NCI-H226 (cell line): ENCODE measurements at regions not wholly inside any gene's neighbourhood (a gene's known extent, or its start where the extent isn't known, plus 50 kb on each side); places are given as distances from the start of the nearest gene placed in this dataset.

Source experiments
- DNase-seq: peaks from one replicate; pipeline ENCODE4 v3.0.0-alpha.2; 2015

DNA sequence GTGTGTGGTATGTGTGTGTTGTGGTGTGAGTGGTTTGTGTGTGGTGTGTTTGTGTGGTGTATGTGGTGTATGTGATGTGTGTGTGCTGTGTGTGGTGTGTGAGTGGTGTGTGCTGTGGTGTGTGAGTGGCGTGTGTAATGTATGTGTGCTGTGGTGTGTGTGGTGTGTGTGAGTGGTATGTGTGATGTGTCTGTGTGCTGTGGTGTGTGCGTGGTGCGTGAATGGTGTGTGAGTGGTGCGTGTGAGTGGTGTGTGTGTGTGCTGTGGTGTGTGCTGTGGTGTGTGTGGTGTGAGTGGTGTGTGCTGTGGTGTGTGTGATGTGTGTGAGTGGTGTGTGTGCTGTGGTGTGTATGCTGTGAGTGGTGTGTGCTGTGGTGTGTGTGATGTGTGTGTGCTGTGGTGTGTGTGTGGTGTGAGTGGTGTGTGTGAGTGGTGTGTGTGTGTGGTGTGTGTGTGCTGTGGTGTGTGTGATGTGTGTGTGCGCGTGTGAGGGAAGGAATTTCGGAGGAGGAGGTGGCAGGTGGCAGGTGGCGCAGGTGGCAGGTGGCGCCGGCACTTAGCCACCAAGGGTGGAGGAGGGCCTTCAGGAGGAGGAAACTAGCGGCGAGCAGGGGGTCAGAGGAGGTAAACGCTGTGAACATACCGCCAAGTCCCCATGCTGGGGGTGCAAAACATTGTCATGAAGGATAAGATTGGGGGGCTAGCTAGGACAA, 191.8 kb downstream of the MELK start:
- no peak for DNase-seq

DNA sequence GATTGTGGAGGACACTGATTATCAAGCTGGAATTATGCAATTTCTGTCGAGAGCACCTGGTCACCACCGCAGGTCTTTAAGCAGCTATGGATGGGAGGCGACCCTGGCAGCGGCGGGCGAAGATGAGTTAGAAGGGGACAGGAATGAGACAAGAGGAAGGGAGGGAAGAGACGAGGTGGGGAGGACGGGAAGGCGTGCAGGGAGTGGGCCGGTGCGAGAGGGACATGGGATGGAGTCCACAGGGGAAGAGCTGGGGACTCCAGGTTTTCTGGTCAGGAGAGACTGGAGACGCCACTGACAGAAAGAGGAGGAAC, 192.3 kb downstream of the MELK start:
- DNase-seq: no peak

DNA sequence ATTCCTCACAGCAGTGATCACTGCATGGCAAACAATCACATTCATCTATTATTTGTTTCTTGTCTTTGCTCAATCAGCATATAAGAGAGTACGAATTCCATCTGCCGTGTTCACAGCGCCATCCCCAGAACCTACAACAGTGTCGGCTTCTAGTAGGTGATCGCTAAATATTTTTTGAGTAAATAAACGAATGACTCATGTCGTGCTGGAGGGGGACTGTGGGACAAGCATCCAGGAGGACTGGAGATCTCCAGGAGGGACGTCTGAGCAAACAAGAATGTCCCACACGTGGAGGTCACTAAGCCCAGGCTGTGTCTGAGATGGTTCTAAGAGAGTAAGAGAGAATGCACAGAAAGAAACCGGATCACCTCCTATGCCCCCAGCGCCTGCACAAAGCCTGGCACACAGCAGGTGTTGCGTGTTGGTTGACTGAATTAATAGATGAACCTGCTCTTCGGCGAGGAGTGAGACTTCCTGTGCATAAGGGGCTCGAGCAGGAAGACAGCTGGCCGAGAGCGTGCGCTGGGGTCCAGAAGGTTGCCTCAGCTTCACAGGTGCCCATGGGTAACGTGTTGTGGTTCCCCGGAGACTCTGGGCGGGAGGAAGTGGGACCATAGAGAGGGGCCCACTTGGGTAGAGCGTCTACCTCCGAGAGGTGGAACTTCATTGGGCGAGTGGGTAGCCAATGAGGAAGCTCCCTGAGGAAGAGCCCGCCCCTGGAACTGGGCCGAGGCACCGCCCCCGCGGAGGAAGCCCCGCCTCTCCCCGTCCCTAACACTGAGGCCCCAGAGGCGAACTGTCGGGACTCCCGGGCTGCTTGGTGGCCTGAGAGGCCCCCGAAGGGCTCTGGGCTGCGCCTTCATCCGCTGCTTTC, 193.0 kb downstream of the MELK start:
- peak; percentile 70 for DNase-seq

DNA sequence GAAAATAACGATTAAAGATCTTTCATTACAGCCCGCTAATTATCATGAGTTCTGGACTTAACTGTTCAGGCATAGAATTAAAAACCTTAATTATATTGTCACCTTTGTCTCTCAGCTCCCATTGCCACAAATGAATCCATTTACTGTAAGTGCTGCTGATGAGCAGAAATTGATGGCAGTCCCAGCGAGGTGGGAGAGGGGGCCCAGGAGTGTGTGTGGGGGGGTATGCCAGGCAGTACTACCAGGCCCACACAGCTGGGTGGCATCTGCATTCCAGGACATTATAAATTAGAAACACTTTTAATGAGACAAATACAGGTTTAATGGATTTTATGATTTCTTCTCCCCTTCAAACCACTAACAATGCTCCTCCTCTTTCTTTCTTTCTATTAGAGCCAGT, 196.0 kb downstream of the MELK start:
- no peak for DNase-seq

DNA sequence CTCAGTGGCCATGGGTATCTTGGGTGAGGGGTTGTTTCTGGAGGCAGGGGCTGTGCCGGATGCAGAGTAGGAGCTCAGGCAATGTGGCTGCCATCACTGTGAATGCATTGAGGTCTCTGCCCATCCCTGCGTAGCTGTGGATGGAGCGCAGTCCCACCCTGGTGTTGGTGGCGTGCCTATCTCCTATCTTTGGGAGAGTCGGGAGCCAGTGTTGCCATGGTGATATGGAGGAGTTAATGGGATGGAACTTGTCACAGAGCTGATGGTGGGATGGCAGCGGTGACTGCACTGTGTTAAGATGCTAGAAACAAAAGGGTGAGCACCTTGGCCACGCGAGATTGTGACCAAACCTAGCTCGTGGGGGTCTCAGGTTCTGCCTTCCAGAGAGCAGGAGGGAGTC, 197.3 kb downstream of the MELK start:
- DNase-seq: no peak

DNA sequence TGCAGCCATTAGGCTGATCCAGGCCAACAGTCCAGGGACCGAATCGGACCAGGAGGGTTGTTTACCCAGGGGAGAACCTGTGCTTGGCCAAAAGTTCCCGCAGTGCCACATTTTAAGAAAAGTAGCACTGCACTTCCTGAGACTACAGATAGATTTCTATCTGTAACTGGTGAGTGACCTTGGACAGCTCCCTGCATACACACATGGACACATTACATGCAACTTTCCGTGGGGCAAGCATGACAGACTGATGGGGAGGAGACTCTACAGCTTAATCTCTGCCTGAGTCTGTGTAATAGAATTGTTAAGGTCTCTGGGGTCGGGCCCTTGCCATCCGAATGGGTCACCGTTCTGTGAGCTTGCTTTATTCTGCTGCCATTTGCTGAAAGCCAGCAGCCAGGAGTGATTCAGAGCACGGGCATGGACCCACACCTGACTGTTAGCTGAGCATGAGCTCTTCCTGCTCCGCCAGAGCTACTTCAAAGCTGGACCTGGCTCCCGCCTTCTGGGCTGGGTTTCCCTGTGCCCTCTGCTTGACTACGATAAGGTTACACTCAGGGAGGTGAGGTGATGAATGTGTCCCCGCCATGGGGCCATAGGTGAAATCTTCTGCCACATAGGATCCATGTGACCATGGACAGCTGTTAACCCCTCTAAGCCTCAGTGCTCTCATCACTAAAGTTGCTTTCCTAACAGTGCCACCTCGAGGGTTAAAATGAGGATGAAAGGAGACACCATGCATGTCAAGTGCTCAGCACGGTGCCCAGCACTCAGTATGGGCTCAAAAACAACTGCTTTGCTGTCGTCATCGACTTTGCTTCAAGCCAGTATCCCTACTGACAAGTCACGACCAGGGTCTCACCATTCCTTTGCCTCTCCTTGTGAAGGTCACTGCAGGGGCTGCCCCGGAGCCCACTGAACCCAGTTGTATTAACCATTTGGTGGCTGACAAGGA, 200.0 kb downstream of the MELK start:
- DNase-seq: no peak

DNA sequence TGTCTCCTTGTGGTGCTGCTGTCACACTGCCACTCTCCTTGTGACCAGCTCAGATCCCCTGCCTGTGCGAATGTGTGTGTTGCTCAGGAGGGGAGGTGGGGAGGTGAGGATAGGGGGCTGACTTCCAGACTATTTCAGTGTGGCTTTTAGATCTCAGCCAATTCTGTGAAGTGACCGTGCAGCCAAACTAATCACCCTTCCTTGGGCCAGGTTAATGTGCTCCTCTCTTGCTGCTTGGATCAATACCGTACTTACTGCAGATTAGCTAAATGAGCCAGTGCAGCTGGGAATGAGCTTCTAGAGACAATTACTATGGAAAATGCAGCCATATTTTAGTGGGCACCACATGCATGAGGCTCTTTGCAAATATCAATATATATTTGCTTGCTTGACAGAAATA, 206.0 kb downstream of the MELK start:
- no peak for DNase-seq

DNA sequence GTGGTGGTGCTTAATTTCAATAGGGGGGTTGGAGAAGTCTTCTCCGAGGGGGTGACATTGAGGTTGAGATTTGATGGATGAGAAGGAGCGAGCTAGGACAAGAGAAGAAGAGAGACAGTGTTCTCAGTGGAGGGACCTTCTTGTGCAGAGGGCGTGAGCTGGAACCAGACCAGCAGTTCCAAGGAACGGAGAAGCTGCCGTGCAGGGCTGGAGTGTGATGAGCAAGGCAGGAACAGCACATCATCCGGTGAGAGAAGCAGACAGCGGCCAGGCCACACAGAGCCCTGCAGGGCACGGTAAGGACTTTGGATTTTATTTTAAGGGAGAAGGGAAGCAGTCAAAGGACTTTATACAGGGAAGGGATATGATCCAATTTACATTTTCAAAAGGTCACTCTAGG, 206.9 kb downstream of the MELK start:
- DNase-seq: no peak

DNA sequence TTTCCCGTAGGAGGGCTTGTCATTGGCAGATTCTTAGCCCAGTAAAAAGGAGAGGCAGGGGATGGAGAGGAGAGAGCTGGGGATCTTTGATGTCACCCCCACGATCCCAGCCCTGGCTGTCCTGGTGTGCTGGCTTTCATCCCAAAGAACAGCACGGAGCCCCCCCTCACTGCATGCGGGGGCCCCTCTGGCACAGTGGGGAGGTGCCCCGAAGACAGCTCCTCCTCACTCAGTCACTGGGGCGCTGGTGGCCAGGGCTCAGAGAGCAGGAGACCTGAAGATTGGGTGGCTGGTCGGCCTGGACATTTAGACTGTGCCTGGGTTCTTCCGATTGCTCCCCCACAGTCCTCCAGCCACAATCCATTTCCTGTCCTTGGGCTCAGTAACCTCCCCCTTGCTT, 207.5 kb downstream of the MELK start:
- DNase-seq: no peak

DNA sequence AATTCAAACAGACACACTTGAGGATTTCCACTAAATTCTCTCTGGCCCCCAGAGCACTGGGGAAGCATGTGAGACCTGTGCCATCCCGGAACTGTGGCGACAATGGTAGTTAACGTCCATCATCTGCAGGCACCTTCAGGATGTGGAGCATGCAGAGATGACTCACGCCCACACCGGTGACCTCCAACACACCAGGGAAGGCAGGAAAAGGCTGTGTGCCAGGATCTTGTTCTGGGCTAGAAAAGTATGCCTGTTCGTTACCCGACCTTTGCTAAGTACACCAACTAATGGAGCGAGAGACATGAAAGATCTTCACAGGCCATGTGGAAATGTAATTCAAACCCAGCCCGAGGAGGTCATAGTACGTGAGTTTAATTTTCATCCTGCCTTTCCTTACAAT, 208.8 kb downstream of the MELK start:
- DNase-seq: no peak
